HG02610 (cell line): ENCODE measurements at regions not wholly inside any gene's neighbourhood (a gene's known extent, or its start where the extent isn't known, plus 50 kb on each side); places are given as distances from the start of the nearest gene placed in this dataset.

Experiments
- ATAC-seq: cut with Tn5 transposase; IDR thresholded peaks from one replicate; pipeline ENCODE4 v1.9.1; 2021; ENCODE audit warnings: mild to moderate bottlenecking, moderate library complexity; ENCODE audit not compliant: unreplicated experiment

GRCh38 chr10:108411894-108412293, 1247.4 kb upstream of the SORCS1 start:
- ATAC-seq: no peak

DNA sequence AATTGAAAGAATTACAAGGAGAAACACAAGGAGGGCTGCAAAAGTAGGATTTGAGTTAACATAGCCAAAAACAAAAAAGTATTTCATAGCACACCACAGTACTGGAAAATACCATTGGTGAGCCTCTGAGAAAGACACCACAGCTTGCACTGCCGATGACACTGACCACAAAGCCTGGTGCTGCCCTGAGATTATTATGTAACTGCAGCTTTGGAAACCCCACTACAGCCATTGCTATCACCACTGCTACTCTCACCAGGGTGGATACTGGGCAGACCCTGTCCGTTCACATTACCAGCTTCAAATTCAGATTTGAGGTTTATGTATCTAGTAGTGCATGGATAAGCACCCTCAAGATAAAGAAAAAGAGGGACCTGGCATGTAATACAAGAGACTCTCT, 1246.7 kb upstream of the SORCS1 start:
- ATAC-seq: no peak

- ATAC-seq: no peak
Observed at GRCh38 chr10:108410236-108410635, 1245.7 kb upstream of the SORCS1 start.

DNA sequence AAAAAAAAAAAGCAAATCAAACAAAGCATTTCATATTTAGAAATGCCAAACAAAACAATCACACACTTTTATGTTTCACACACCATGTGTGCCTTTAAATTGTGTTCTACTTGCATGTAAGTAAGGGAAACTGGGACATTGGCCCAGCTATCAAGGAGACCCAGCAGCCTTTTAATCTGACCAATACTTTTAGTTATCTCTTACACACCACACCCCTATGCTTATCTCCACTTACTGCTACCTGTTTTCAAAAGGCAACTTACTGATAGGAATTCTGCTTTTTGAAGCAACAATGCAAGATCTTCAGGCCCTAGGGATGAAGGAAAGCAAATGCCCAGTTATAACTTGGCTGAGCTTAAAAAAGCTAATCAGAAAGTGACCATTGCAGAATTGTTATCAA, 1244.8 kb upstream of the SORCS1 start:
- ATAC-seq: no peak

GRCh38 chr10:108404155-108404554, 1239.6 kb upstream of the SORCS1 start:
- no peak for ATAC-seq

GRCh38 chr10:108399465-108399864, 1235.0 kb upstream of the SORCS1 start:
- no peak for ATAC-seq

DNA sequence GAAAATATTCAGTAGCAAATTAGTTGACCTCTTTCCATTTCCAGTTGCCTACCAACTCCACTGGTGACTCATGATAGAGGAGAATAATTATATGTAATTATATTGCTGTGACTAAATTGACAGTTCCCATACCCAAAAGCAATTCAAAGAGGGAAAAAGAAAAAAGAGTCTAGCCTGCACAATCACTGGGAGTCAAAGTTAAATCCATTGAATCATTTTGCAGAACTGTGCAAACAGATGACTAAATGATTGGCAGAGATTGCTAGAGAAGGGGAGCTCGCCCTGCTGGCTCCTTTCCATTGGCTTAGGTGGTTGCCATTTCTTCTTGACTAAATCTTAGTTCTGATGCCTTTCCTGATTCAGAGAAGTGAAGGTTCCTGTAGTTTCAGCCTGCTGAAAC, 1228.6 kb upstream of the SORCS1 start:
- ATAC-seq: no peak

DNA sequence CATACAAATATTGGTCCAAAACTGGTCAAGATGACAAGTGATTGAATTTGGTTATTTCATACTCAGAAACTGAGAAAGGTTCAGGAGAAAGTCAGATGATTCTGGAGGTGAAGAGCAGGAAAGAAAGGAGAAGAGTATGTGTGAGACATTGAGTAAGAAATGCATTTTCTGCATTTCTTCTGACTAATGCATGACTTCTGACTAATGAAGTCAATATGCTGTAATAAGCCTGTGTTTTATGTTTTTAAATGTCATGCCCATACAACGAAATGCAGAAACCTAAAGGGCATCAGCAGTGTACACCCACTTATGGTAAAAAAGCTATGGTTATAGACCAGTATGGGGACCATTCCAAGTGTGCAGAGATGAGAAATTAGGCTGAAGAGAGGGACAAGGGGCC, 1227.8 kb upstream of the SORCS1 start:
- no peak for ATAC-seq

GRCh38 chr10:108388706-108389105, 1224.2 kb upstream of the SORCS1 start:
- ATAC-seq: no peak

DNA sequence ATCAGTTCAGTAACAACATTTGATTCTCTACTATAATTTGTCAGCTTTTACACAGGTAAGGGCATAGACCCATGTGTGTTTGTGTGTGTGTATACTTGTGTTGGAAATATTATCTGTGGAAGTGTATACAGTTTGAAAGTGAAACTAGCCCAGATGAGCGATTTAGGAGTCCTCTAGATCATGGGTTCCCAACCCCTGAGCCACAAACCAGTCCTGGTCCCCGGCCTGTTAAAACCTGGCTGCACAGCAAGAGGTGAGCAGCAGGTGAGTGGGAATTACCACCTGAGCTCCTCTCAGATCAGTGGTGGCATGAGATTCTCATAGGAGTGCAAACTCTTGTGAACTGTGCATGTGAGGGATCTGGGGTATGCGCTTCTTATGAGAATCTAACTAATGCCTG, 1221.5 kb upstream of the SORCS1 start:
- peak; percentile 35 for ATAC-seq

DNA sequence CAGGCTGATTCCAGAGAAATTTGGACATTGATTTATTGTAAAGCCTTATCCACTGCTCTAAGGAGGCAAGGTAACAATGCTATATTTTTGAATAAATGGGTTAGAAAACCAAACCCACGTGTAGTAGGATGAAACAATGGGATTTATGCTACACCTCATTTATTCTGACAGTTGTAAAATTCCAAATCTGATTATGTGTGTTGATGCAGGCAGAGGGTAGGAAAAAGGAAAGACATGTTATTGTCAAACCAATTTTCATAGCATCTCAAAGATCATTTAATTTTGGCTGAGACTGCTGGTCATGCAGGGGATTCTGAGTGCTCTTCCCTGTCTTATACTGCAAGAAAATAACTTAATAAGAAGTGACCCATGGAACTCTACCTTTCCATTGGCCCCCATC, 1219.9 kb upstream of the SORCS1 start:
- ATAC-seq: no peak

- ATAC-seq: no peak
Observed at GRCh38 chr10:108378779-108379178, 1214.3 kb upstream of the SORCS1 start.

DNA sequence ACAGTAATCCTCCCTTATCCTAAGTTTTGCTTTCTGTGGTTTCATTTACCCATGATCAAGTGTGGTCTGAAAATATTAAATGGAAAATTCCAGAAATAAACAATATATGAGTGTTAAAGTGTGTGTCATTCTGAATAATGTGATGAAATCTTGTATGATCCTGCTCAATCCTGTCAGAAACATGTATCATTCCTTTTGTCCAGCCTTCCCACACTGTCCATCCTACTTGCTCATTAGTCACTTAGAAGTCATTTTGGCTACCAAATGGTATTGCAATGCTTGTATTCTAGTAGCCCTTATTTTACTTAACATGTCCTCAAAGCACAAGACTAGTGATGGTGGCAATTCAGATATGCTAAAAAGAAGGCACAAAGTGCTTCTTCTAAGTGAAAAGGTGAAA, 1211.2 kb upstream of the SORCS1 start:
- ATAC-seq: no peak

GRCh38 chr10:108374991-108375390, 1210.5 kb upstream of the SORCS1 start:
- no peak for ATAC-seq

- ATAC-seq: no peak
Observed at GRCh38 chr10:108365541-108365940, 1201.0 kb upstream of the SORCS1 start.

DNA sequence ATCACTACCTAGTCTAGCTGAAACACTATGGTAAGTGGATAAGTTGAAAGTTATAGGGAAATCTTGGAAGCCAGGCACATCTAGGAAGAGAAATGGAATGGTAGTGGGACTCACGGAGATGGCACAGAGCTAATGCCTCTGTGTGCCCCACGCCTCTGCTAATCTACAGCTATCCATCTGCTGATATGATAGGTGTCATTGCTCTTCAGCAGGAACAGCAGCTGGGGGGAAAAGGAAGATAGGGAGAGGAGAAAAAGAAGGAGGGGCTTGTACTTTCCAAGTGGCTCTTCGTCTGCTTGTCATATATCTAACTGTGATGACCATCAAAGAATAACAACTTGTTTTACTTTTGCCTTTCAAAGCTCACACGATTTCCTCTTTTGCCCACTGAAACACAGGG, 1199.1 kb upstream of the SORCS1 start:
- ATAC-seq: no peak

DNA sequence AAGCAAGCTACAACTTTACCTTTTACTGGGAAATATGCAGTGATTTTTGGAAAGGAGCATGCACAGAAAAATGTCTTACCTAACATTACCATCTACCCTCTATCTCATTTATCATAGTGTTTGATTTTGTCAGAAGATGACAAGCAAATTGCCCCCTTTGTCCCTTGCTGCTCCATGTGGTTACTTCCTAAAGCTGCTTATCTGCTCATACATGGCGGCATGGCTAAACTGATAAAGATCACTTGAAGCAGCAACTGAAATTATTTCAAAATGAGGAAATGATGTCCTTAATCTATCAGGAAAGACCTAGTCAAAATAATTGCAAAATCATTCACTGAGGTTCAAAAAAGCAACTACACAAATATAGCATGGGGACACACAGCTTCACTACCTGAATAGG, 1198.5 kb upstream of the SORCS1 start:
- no peak for ATAC-seq

DNA sequence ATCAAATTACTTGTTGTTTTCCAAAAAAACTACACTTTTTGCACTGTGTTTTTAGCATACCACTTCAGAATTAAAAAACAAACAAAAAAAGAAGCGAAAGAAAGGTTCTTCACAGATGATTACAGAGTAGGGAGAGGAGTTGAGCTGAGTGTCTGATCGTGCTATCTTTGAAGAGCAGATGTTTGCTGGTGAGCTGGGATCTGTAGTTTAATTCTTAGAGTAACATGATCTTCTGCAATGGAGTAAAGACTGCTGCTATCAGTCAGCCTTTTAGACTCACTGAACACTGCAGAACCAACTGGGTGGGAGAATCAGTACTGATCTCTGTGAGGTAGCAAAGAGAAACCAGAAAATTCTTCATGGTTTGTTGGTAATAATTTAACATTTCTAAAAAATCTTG, 1197.8 kb upstream of the SORCS1 start:
- ATAC-seq: no peak

GRCh38 chr10:108360187-108360586, 1195.7 kb upstream of the SORCS1 start:
- peak; percentile 58 for ATAC-seq

DNA sequence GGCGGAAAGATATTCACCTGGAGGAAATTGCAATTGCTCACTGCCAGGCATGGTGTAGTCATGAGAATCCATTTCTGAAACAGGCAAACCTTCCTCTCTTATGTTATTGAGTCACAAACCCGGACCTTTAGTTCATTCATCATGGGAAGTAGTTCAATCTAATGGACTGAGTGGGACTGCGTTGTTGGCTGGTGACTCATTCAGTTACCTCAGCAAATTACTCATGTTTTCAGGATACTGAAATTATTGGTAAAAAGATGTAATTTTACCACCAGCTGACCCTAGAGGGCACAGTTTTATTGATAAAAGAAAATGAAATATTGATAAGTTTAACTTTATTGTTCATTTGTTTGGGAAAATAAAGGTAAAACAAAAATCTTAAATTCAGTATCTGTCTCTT, 1194.4 kb upstream of the SORCS1 start:
- ATAC-seq: peak; percentile 80

GRCh38 chr10:108352771-108353170, 1188.3 kb upstream of the SORCS1 start:
- ATAC-seq: no peak

GRCh38 chr10:108348215-108348614, 1183.7 kb upstream of the SORCS1 start:
- no peak for ATAC-seq

- ATAC-seq: no peak
Observed at GRCh38 chr10:108346066-108346465, 1181.6 kb upstream of the SORCS1 start.

DNA sequence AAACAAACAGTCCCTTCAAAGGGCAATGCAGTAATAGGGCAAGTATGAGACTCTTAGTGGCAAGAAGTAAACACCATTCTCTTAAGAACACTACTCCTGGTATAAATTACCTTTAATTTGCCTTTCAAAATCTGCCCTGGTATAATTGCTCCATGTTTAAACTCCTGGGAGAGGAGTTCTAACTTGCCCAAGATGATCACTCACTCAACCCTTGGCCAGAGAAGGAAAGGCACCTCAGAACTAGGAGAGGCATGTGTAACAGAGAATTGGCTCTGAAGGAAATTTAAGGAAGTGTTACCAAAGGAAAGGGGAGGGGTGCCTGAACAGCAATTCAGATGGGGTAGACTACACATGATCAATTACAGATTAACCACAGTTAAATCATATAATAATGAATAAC, 1173.6 kb upstream of the SORCS1 start:
- no peak for ATAC-seq
